DMS114 treated with DMSO at 0.1 percent for 48 hours (cell line): ENCODE measurements at regions not wholly inside any gene's neighbourhood (a gene's known extent, or its start where the extent isn't known, plus 50 kb on each side); places are given as distances from the start of the nearest gene placed in this dataset.

Source experiments
- DNase-seq: peaks from one replicate; lab custom pipeline; 2025; ENCODE audit not compliant: unreplicated experiment; lab: John Stamatoyannopoulos, UW

DNA sequence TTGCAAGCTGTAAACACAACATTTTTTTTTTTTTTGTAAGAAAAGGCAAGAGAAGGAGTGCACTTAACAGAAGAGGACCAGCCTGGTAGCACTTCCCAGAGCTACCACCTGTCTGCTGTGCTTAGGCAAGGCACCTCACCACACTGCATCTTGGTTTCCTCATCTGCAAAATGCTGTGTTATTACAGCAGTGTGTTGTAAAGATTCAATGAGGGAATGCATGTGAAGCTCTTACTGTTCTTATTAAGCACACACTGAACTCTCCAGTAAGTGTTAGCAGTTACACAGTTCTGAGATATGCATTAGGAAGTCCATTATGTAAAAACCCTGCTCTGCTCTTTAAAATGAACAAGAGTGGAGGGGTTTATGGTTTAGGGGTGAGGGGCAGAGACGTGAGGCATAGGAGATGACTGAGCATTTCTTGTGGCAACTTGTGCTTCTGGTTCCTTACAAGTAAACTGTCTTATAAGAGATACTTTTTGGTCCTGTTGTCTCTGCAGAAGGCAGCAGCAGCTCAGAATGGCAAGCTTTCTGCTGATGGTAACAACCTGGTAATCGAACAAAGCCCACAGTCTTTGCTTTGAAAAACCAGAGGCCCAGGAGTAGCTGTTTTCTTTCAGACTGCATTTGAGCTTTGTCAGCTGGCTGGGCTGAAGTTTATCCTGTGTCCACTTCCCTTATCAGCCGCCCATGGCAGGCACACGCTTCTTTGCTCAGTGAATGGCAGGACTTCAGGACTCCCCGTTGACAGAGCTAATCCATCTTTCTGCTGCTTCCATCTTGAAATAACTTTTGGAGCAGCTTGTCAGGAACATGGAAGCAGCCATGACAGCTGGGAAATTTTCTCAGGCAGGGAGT, 98.8 kb upstream of the BMPER start:
- no peak for DNase-seq

- DNase-seq, result no peak
These were observed 98.2 kb upstream of the BMPER start for GRCh38 chr7:33807155-33807530.

DNA sequence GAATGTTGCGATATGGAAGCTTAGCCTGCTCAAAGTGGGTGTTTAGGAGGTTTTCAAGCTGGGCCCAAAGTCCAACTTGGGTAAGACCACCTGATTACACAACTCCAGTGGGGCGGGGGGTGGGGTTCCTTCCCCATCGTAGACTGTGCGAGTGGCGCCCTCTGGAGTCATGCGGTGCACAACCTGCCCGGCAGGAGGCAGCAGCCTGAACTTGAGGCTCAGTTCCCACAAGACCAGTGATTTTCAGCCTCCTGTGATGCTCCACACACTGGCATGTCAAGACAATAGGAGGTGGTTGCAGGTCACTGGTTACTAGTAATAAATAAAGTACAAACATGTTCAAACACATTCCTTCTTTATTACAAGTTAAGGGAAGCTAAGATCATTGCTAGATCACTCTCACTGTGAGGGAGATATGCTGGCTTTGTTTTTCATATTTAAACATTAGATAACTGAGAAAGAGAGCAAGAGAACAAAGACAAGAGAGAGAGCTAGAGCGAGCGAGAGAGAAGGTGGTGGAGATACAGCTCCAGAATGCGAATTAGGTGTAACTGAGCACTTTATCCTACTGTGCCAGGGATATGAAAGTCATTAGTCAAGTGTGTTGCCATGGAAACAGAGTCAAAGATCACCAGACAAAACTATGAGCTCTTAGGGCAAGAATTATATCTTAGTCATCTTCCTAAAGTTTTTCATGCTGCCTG, 97.4 kb upstream of the BMPER start:
- no peak for DNase-seq

DNA sequence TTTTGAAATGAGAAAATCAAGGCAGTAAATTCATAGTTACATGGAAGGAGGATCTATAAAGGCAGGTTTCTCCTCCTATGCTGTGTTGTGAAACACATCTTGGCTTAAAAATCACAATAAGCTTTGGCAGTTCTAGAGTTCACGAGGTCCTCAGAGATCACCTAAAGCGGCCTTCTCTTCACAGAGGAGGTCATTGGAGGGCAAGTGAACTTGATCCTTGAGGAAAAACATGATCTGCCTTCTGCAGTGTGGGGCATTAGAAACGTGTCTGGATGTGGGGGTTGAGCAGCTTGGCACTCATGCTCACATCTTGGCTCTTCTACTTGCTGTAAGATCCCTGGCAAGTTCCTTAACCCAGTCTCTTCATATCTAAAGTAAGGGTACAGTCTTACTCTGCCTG, 96.1 kb upstream of the BMPER start:
- no peak for DNase-seq

- no peak for DNase-seq
These were observed 95.0 kb upstream of the BMPER start for GRCh38 chr7:33810356-33810755.

- DNase-seq, result no peak
These were observed 92.0 kb upstream of the BMPER start for GRCh38 chr7:33813331-33813730.

DNA sequence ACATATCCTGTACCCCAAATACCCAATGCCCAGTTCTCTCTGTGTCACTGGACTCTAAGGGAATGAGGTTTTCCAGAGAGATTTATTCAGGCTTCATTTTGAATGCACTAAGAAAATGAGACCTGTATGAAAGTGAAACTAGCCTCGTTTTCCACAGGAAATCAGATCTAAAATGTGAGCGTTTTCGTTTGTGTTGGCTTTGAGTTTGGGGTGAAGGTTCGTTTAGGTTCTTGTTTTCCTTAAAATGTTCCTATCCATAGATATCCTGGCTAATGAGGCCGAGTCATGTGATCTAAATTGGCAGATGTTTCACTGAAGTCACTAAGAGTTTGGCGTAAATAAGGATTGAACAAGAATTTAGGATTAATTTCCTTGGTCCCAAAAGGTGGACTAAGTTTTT, 90.9 kb upstream of the BMPER start:
- DNase-seq, result no peak

DNA sequence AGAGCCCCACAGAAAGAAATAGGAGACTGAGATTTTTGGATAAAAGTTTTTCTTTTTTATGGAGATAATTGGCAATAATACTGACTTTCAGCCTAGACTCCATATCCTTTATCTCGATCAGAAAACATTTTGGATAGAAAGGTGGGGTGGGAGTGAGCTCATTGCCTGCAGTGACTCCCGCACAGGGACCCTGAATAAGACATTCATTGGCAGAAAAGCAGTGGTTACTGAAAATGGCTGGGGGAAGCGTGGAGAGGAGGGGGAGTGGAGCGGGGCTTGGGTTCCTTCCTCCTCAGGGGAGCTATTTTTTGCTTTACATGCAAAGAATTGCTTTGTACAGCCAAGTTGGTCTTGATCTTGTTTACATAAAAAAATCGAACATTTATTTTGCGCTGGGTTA, 90.4 kb upstream of the BMPER start:
- DNase-seq, result no peak

DNA sequence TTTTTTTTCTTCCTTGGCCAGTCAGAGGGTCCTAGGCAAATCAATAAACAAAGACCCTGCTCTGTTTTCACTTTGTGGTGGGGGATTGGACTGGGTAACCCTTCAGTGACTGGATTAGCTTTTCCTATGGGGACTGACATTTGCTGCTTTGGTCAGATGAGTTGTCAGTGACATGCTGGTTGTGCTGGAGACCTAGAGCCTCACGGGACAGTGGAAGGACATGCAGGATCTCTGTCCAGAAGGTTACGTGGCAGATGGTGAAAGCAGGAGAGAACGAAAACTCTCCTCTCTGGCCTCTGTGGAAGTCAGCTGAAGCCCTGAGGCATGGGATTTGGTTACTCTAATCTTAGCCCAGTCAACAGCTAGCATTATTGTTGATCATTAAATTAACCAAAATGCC, 90.0 kb upstream of the BMPER start:
- DNase-seq, result no peak

- DNase-seq, result no peak
These were observed 89.2 kb upstream of the BMPER start for GRCh38 chr7:33816106-33816505.

GRCh38 chr7:33819658-33820057, 85.7 kb upstream of the BMPER start:
- no peak for DNase-seq

DNA sequence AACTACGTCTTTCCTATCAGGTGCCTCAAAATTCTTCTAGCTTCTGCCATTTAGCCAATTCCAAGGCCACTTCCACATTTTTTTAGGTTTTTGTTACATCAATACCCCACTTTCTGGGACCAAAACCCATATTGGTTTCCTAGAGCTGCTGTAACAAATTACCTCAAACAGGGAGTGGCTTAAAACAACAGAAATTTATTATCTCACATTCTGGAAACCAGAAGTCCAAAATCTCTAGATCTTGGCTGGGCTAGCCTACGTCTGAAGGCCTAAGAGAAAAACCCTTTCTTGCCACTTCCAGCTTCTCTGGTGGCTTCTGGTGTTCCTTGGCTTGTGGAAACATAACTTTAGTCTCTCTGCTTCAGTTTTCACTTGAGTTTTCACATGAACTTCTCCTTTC, 85.1 kb upstream of the BMPER start:
- no peak for DNase-seq

DNA sequence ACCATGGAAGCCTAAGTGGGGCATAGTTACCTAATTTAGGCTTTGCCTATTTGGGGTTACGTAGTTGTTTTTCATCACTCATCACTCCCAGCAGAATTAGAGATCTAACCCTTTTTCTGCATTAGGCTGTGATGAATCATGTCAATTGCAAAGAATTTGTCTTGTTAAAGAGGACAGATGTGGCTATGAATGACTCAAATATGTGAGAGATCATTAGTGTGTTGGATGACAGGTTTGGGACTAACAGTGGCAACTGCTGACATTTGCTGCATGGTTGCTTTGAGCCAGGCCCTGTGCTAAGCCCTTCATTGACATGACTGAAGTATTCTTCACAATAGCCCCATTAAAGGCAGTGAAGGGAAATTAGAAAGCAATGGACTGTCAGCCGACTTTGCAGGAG, 83.4 kb upstream of the BMPER start:
- no peak for DNase-seq

GRCh38 chr7:33823913-33824312, 81.4 kb upstream of the BMPER start:
- DNase-seq, result no peak

DNA sequence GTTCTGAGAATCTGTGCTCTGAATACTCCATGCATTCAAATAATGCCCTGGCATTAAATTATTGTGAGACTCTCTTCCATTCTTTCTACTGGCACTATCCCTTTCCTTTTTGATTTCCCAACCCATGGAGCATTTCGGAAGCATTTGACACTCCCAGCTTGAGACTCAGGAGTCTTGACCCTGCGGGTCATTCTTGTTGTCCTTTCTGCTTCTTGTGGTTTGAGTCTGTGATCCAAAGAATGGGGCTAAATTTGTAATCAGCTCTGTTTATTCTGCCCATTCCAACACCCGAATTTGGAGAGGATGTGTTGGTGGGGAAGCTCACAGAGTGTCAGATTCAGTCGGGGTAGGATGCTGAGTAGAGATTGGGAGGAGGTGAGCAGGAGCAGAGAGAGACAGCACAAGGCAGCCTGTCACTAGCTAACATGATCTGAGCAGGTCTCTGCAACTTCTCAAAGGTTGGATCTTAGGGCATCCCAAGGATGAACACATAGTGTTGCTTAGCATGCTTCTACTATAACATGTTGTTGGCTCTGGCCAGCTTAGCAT, 80.4 kb upstream of the BMPER start:
- DNase-seq, result no peak

DNA sequence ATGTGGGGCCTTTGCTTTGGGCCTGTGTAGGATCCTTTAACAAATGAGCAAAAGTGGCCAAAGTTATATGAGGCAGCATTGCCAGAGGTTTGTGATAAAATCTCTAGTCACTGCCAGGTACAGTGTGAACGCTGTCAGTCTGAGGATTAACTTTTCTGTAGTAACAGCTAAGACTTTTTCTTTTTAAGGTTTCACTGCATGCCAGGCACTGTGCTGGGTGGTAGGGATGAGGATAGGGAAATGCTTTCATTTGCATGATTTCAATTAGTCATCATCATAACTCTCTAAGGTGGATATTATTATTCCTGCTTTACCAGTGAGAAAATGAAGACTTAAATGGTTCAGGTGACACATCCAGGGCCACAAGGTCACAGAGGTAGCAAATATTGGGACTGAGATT, 79.7 kb upstream of the BMPER start:
- DNase-seq, result no peak

GRCh38 chr7:33829536-33829935, 75.8 kb upstream of the BMPER start:
- no peak for DNase-seq

DNA sequence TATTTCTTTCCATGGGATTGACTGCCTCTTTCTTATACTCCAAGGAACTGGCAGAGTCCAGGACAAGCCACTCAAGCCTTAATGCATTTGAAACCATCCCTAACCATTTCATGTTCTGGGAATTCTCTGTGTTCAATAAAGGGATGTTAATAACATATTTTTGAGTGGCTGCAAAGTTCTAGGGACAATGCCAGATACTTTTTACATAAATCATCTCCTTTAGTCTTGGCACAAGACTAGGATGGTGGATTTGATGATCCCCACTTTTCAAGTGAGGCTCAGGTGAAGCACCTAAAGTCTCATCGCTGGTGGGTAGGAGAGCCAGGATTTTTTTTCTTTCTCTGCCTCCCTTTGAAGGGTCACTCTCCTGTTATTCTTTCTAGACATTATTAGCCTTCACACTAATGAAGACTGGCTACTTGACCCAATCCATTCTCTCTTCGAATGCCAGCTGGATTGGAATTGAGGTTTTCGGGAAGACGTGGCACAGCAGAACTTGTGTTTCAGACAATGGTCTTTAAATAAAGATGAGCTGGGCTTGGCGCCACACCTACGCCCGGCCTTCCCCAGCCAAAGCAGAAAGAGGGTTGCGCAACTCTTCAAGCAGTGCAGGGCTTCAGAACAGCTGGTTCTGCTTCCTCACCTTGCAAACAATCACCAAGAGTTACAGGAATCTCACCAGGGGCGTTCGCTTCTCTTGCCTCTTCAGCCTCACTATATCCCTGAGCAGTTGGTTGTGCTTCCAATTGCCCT, 73.8 kb upstream of the BMPER start:
- no peak for DNase-seq

- DNase-seq, result no peak
These were observed 73.0 kb upstream of the BMPER start for GRCh38 chr7:33832271-33832721.

DNA sequence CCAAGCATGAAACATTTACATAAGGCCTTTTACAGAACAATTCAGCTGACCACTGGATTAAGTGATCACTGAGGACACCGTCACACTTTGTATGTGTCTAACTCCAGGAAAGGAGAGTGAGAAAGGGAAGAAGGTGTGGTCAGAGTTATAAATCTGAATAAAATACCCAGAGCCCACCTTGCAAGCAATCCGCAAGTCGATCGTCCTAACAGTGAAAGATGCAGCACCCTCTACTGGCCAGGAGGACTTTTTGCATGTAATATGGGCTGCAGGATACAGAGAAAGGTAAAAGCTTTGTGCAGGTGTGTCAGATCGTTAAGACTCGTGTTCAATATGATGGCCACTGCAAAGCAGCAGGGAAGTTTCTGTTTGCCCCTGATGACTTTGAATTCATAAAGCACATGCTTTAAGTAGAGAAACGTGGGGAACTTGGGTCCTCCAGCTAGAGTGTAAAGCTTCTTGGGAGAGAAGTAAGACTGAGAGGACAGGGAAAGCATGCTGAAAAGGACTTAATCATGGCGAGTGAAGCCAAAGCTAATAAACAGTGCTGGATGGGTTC, 68.5 kb upstream of the BMPER start:
- no peak for DNase-seq

GRCh38 chr7:33837356-33837851, 67.9 kb upstream of the BMPER start:
- DNase-seq, result no peak
